ENCODE measurements at regions not wholly inside any gene's neighbourhood (a gene's known extent, or its start where the extent isn't known, plus 50 kb on each side); places are given as distances from the start of the nearest gene placed in this dataset.

- H3K27me3 ChIP-seq (replicated peaks; ENCODE audit: insufficient read depth), result no peaks in the 10 kb centered on the region
- no peak overlapping the region for H3K27ac ChIP-seq
- DNase-seq (ENCODE audit: low spot score) (no peak), ATAC-seq (ENCODE audit: insufficient number of reproducible peaks, low FRiP score, low read depth) (no peak)
- H3K4me1 ChIP-seq (ENCODE audit: control insufficient read depth in 1 of 2, low read depth in 2 of 2), result peaks cover 0 to 2% of the 10 kb centered on the region in 2 donors
- H3K9me3 ChIP-seq, result no peaks in the 10 kb centered on the region
- no peaks in the 10 kb centered on the region for H3K36me3 ChIP-seq
- H3K4me3 ChIP-seq, result no peak overlapping the region
- TF ChIP-seq CTCF (IDR thresholded peaks at IDR 0.05), result no peak
These were observed 281.5 kb upstream of the ADGRL4 start for GRCh38 chr1:79287982-79288381.

GRCh38 chr1:79285667-79286066 is 279.1 kb upstream of the ADGRL4 start:
- no peaks in the 10 kb centered on the region for H3K36me3 ChIP-seq
- H3K4me3 ChIP-seq, result no peak overlapping the region
- no peaks in the 10 kb centered on the region for H3K4me1 ChIP-seq (ENCODE audit: control insufficient read depth in 1 of 2, low read depth in 2 of 2)
- DNase-seq (ENCODE audit: low spot score), result no peak
- no peak for TF ChIP-seq CTCF (IDR thresholded peaks at IDR 0.05)
- H3K27ac ChIP-seq, result no peak overlapping the region
- H3K27me3 ChIP-seq (replicated peaks; ENCODE audit: insufficient read depth), result no peaks in the 10 kb centered on the region
- no peak for ATAC-seq (ENCODE audit: insufficient number of reproducible peaks, low FRiP score, low read depth)
- H3K9me3 ChIP-seq, result no peaks in the 10 kb centered on the region

GRCh38 chr1:79283451-79283850 is 276.9 kb upstream of the ADGRL4 start:
- no peaks in the 10 kb centered on the region for H3K4me1 ChIP-seq (ENCODE audit: control insufficient read depth in 1 of 2, low read depth in 2 of 2)
- H3K36me3 ChIP-seq, result no peaks in the 10 kb centered on the region
- no peak overlapping the region for H3K4me3 ChIP-seq
- no peaks in the 10 kb centered on the region for H3K27me3 ChIP-seq (replicated peaks; ENCODE audit: insufficient read depth)
- H3K9me3 ChIP-seq, result no peaks in the 10 kb centered on the region
- no peak overlapping the region for H3K27ac ChIP-seq
- no peak for TF ChIP-seq CTCF (IDR thresholded peaks at IDR 0.05)
- no peak for ATAC-seq (ENCODE audit: insufficient number of reproducible peaks, low FRiP score, low read depth)
- no peak for DNase-seq (ENCODE audit: low spot score)

GRCh38 chr1:79281442-79281841 is 274.9 kb upstream of the ADGRL4 start:
- no peaks in the 10 kb centered on the region for H3K9me3 ChIP-seq
- no peak overlapping the region for H3K27ac ChIP-seq
- ATAC-seq (ENCODE audit: insufficient number of reproducible peaks, low FRiP score, low read depth) (no peak), DNase-seq (ENCODE audit: low spot score) (no peak)
- no peaks in the 10 kb centered on the region for H3K4me1 ChIP-seq (ENCODE audit: control insufficient read depth in 1 of 2, low read depth in 2 of 2)
- no peak for TF ChIP-seq CTCF (IDR thresholded peaks at IDR 0.05)
- H3K36me3 ChIP-seq, result no peaks in the 10 kb centered on the region
- no peak overlapping the region for H3K4me3 ChIP-seq
- no peaks in the 10 kb centered on the region for H3K27me3 ChIP-seq (replicated peaks; ENCODE audit: insufficient read depth)

GRCh38 chr1:79271759-79272158 is 265.2 kb upstream of the ADGRL4 start:
- Histone ChIP-seq H3K27ac (no peak overlapping the region), H3K27me3 (replicated peaks; ENCODE audit: insufficient read depth) (no peaks in the 10 kb centered on the region), H3K4me3 (no peak overlapping the region), H3K36me3 (no peaks in the 10 kb centered on the region), H3K4me1 (ENCODE audit: control insufficient read depth in 1 of 2, low read depth in 2 of 2) (no peaks in the 10 kb centered on the region), H3K9me3 (no peaks in the 10 kb centered on the region)
- no peak for DNase-seq (ENCODE audit: low spot score)
- no peak for TF ChIP-seq CTCF (IDR thresholded peaks at IDR 0.05)
- ATAC-seq (ENCODE audit: insufficient number of reproducible peaks, low FRiP score, low read depth), result no peak
